ENCODE measurements at regions not wholly inside any gene's neighbourhood (a gene's known extent, or its start where the extent isn't known, plus 50 kb on each side); places are given as distances from the start of the nearest gene placed in this dataset.

DNA sequence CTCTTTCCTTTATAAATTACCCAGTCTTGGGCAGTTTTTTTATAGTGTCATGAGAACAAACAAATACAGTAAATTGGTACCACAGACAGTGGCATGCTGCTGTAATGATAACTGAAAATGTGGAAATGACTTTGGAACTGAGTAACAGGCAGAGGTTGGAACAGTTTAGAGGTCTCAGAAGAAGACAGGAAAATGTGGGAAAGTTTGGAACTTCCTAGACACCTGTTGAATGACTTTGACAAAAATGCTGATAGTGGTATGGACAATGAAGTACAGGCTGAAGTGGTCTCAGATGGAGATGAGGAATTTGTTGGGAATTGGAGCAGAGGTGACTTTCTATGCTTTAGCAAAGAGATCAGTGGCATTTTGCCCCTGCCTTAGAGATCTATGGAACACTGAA is 1128.4 kb upstream of the POT1 start:
- no peak for TF ChIP-seq CTCF (IDR thresholded peaks at IDR 0.05)
- TF ChIP-seq POLR2A (IDR thresholded peaks at IDR 0.05), result no peak

All from adrenal gland (tissue), 5 donors.